ENCODE measurements at regions not wholly inside any gene's neighbourhood (a gene's known extent, or its start where the extent isn't known, plus 50 kb on each side); places are given as distances from the start of the nearest gene placed in this dataset.

DNA sequence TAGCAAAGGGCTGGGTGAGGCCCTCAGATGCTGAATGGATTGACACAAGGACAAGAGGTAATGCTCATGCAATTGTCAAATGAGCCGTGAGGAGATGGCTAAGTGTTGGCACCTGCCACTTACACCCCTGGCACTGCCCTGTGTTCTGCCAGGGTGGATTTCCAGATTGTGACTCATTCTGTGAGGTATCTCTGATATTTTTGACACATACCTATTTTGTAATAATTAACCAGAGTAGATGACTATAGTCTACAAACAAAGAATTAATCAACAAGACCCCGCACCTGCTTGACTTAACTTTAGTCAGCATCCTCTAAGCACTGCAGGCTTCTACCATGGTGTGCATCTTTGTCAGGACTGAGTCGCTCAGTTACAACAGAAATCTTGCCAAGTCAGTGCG is 200.8 kb downstream of the DIRAS2 start:
- Histone ChIP-seq H3K27ac (ENCODE audit: low read depth, low read length) (no peak overlapping the region), H3K9ac (ENCODE audit: low read length) (no peak overlapping the region), H3K4me1 (ENCODE audit: control insufficient read depth, insufficient read depth, low read length) (peaks cover 38% of the 10 kb centered on the region), H3K9me3 (ENCODE audit: control insufficient read depth, insufficient read depth, low read depth, low read length) (peaks cover 8% of the 10 kb centered on the region; the same call in 1 of the 2 replicates), H3K4me3 (ENCODE audit: low read depth, low read length) (no peak overlapping the region), H3K27me3 (ENCODE audit: control insufficient read depth, insufficient read depth, low read length) (no peaks in the 10 kb centered on the region; the same call in none of the 2 replicates), H3K36me3 (ENCODE audit: control insufficient read depth, insufficient read depth, low read length) (no peaks in the 10 kb centered on the region)

DNA sequence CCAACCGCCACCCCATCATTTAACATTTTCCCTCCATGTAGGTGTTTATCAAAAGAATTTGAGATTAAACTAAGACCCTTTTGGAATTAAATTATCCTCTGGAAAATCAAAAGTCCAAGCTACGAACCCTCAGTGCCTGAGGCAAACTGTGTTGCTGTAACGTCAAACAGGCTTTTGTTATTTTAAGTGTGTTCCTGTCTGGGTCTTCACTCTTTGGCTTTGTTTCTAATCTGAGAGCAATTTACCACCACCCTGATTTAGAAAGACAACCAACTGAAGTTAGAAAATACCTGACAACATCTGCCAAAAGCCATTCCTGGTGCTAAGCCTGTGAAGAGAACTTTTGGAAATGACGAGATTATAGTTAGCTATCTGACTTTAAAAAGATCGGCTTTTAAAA is 199.9 kb downstream of the DIRAS2 start:
- H3K4me1 ChIP-seq (ENCODE audit: control insufficient read depth, insufficient read depth, low read length): peaks cover 38% of the 10 kb centered on the region
- H3K27me3 ChIP-seq (ENCODE audit: control insufficient read depth, insufficient read depth, low read length): no peaks in the 10 kb centered on the region; the same call in none of the 2 replicates
- H3K9ac ChIP-seq (ENCODE audit: low read length): no peak overlapping the region
- H3K9me3 ChIP-seq (ENCODE audit: control insufficient read depth, insufficient read depth, low read depth, low read length): peaks cover 8% of the 10 kb centered on the region; the same call in 1 of the 2 replicates
- no peaks in the 10 kb centered on the region for H3K36me3 ChIP-seq (ENCODE audit: control insufficient read depth, insufficient read depth, low read length)
- peak overlapping the region; percentile 12; the same call in 1 of the 2 replicates for H3K4me3 ChIP-seq (ENCODE audit: low read depth, low read length)
- H3K27ac ChIP-seq (ENCODE audit: low read depth, low read length): no peak overlapping the region

DNA sequence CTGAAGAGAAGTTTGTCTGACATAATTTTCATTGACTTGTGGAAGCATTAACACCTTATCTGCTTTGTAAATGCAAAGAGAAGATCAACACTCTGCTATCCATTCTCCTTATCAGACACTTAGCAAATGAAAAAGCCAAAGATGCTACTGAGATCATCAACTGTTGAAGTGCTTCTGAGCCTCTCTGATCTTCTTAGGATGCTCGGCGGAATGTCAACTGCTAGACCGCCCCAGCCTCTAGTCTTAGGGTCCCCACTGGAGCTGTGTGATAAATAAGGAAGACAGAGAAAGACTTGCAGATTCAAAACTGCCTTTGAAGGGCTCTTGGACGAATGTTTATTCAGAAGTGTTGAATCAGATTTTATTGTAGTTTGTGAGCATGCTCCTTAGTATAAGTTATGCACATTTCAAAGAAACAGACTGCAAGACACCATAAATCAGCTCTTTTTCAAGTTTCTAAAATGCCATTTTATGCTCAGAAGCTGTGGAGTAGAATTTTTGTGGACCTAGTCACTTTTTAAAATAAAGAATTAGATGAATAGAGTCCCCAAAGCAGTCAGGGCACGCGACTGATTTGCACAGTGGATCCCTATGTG is 197.9 kb downstream of the DIRAS2 start:
- peaks cover 38% of the 10 kb centered on the region for H3K4me1 ChIP-seq (ENCODE audit: control insufficient read depth, insufficient read depth, low read length)
- H3K27ac ChIP-seq (ENCODE audit: low read depth, low read length): no peak overlapping the region
- H3K4me3 ChIP-seq (ENCODE audit: low read depth, low read length): no peak overlapping the region
- peaks cover 1% of the 10 kb centered on the region; the same call in 1 of the 2 replicates for H3K9me3 ChIP-seq (ENCODE audit: control insufficient read depth, insufficient read depth, low read depth, low read length)
- no peaks in the 10 kb centered on the region for H3K36me3 ChIP-seq (ENCODE audit: control insufficient read depth, insufficient read depth, low read length)
- no peaks in the 10 kb centered on the region; the same call in none of the 2 replicates for H3K27me3 ChIP-seq (ENCODE audit: control insufficient read depth, insufficient read depth, low read length)
- H3K9ac ChIP-seq (ENCODE audit: low read length): no peak overlapping the region

DNA sequence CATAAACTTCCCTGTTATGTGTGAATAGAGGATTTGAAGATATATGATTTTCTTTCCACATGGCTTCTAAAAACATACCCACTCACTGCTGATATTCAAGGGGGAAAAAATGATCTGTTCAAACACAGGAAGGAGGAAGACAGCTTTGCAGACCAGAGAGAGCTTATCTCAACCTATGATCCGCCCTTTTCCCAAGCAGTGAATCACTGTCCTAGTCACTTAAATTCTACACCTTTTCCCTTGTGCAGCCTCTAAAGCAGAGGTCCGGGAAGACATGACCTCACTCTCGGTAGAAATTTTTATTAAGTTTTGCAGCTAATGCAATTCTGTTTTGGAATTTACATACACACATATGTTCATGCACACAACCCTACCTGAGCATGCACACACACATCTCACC is 197.2 kb downstream of the DIRAS2 start:
- Histone ChIP-seq H3K36me3 (ENCODE audit: control insufficient read depth, insufficient read depth, low read length) (no peaks in the 10 kb centered on the region), H3K27ac (ENCODE audit: low read depth, low read length) (no peak overlapping the region), H3K4me3 (ENCODE audit: low read depth, low read length) (no peak overlapping the region), H3K27me3 (ENCODE audit: control insufficient read depth, insufficient read depth, low read length) (no peaks in the 10 kb centered on the region; the same call in none of the 2 replicates), H3K4me1 (ENCODE audit: control insufficient read depth, insufficient read depth, low read length) (peaks cover 38% of the 10 kb centered on the region), H3K9me3 (ENCODE audit: control insufficient read depth, insufficient read depth, low read depth, low read length) (no peaks in the 10 kb centered on the region), H3K9ac (ENCODE audit: low read length) (no peak overlapping the region)

DNA sequence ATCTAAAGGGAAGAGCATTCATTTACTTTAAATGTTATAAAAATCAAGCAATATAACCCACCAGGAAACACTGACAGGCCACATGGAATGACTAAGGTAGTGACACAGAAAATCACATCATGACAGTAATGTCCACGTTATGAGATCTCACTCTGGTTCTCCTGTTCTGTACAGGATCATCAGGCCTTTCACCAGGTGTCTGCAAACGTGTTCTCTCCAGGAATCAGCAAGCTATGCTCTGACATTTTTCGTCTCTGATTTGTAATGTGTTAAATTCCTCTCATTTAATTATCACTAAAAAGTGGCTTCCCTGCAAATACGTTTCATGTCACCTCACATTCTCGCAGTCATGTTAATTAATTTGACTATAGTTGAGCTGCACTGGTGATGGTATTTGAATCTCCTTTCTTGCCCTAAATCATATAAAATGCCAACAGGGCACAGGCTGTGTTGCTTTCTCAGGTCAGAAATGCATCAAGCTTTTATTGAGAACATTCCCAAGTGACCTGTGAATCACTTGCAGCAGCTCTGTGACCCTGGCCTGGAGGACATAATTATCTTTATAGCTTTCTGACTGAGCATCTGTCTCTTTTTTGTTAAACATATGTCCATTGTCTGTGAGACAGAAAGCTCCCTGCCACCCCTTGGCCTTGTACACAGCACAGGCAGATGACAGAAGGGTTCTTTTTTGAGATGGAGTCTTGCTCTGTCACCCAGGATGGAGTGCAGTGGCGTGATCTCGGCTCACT is 196.2 kb downstream of the DIRAS2 start:
- H3K27me3 ChIP-seq (ENCODE audit: control insufficient read depth, insufficient read depth, low read length): no peaks in the 10 kb centered on the region; the same call in none of the 2 replicates
- H3K4me1 ChIP-seq (ENCODE audit: control insufficient read depth, insufficient read depth, low read length): peaks cover 38% of the 10 kb centered on the region
- H3K36me3 ChIP-seq (ENCODE audit: control insufficient read depth, insufficient read depth, low read length): no peaks in the 10 kb centered on the region
- no peak overlapping the region for H3K4me3 ChIP-seq (ENCODE audit: low read depth, low read length)
- H3K9me3 ChIP-seq (ENCODE audit: control insufficient read depth, insufficient read depth, low read depth, low read length): no peaks in the 10 kb centered on the region
- no peak overlapping the region for H3K9ac ChIP-seq (ENCODE audit: low read length)
- H3K27ac ChIP-seq (ENCODE audit: low read depth, low read length): no peak overlapping the region

DNA sequence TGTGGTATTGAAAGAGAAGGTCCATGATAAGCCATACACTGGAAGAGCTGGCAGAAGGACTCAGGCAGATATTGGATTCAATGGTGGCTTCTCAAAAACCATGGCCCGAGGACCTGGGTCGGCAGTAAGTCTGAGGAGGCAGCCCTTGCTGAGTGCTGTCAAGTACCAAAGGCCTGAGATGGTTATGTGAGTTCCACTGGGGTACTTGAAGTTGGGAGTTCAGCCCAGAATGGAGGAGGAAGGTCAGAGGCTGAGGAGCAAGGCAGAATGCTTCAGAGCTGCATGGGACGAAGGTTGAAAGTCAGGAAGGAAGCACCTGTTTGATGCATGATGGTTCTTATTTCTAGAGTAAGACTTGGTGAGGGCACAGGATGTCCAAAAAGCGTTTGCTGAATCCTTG is 194.9 kb downstream of the DIRAS2 start:
- Histone ChIP-seq H3K9me3 (ENCODE audit: control insufficient read depth, insufficient read depth, low read depth, low read length) (no peaks in the 10 kb centered on the region), H3K27me3 (ENCODE audit: control insufficient read depth, insufficient read depth, low read length) (no peaks in the 10 kb centered on the region), H3K4me3 (ENCODE audit: low read depth, low read length) (no peak overlapping the region), H3K36me3 (ENCODE audit: control insufficient read depth, insufficient read depth, low read length) (no peaks in the 10 kb centered on the region), H3K27ac (ENCODE audit: low read depth, low read length) (no peak overlapping the region), H3K9ac (ENCODE audit: low read length) (no peak overlapping the region), H3K4me1 (ENCODE audit: control insufficient read depth, insufficient read depth, low read length) (peaks cover 28% of the 10 kb centered on the region)

DNA sequence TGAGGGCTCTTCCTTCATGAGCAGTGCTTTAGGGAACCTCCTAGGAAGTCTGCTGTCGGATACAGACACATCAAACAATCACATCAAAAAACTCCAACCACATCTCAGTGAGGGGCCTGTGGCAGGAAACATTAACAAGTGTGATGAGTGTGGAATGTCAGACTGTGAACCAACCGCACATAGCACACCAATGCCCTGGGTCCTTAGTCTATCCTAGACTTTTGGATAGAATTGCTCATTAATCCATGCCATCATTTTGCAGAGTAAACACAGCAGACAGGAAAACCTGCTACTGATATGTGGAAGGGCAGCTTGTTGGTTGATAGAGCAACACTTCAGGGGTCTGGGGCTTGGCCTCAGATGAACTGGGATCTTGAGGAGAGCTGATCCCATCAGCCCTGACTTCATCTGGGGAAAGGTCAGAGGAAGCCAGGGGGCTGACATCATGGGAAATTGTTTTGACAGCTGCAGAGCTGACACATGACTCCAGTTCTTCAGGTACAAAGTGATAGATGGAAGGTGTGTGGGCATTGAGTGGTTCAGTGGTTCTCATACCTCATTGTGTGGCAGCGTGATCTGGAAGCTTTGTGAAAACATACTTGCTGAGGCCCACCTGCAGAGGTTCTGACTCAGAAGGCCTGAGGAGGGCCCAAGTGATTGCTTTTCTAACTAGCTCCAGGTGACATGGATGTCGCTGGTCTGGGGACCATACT is 193.3 kb downstream of the DIRAS2 start:
- peaks cover 12% of the 10 kb centered on the region; the same call in 1 of the 2 replicates for H3K4me1 ChIP-seq (ENCODE audit: control insufficient read depth, insufficient read depth, low read length)
- no peaks in the 10 kb centered on the region for H3K9me3 ChIP-seq (ENCODE audit: control insufficient read depth, insufficient read depth, low read depth, low read length)
- H3K4me3 ChIP-seq (ENCODE audit: low read depth, low read length): no peak overlapping the region
- no peak overlapping the region for H3K9ac ChIP-seq (ENCODE audit: low read length)
- H3K36me3 ChIP-seq (ENCODE audit: control insufficient read depth, insufficient read depth, low read length): no peaks in the 10 kb centered on the region
- H3K27me3 ChIP-seq (ENCODE audit: control insufficient read depth, insufficient read depth, low read length): no peaks in the 10 kb centered on the region
- H3K27ac ChIP-seq (ENCODE audit: low read depth, low read length): no peak overlapping the region

DNA sequence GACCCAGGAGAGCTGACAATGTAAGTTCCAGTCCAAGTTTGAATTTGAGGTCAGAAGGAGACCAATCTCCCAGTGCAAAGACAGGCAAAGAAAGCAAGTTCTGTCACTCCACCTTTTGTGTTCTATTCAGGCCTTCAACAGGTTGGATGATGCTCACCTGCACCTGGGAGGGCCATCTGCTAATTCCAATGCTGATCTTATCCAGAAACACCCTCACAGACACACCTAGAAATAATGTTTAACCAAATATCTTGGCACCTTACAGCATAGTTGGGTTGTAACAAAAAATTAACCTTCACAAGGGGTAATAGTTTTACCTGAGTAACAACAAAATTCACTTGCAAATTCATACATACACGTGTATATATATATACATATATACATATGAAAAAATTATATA is 190.8 kb downstream of the DIRAS2 start:
- H3K9me3 ChIP-seq (ENCODE audit: control insufficient read depth, insufficient read depth, low read depth, low read length): no peaks in the 10 kb centered on the region; the same call in 1 of the 2 replicates
- H3K4me3 ChIP-seq (ENCODE audit: low read depth, low read length): no peak overlapping the region
- H3K9ac ChIP-seq (ENCODE audit: low read length): no peak overlapping the region
- no peaks in the 10 kb centered on the region for H3K27me3 ChIP-seq (ENCODE audit: control insufficient read depth, insufficient read depth, low read length)
- no peak overlapping the region for H3K27ac ChIP-seq (ENCODE audit: low read depth, low read length)
- H3K4me1 ChIP-seq (ENCODE audit: control insufficient read depth, insufficient read depth, low read length): no peaks in the 10 kb centered on the region
- no peaks in the 10 kb centered on the region for H3K36me3 ChIP-seq (ENCODE audit: control insufficient read depth, insufficient read depth, low read length)

DNA sequence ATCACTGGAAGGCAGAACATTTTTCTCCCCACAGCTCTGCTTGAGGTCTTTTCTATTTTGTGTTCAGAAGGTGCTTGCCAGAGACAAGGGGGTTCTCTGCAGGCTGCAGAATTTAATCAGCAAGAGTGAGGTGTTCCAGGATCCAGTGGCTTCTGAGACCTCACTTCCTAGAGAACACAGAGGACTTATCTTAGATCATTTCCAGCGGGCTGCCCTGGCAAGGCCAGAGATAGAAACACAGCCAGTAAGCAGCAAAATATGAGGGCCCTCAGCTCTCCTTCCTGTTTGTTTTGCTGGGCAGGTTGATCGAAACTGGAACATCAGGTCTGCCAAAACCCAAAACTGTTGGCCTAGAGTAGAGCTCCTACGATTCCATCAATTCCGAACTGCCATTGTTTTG is 187.3 kb downstream of the DIRAS2 start:
- peaks cover 3% of the 10 kb centered on the region; the same call in 1 of the 2 replicates for H3K4me1 ChIP-seq (ENCODE audit: control insufficient read depth, insufficient read depth, low read length)
- H3K36me3 ChIP-seq (ENCODE audit: control insufficient read depth, insufficient read depth, low read length): no peaks in the 10 kb centered on the region
- no peaks in the 10 kb centered on the region; the same call in 1 of the 2 replicates for H3K9me3 ChIP-seq (ENCODE audit: control insufficient read depth, insufficient read depth, low read depth, low read length)
- H3K27ac ChIP-seq (ENCODE audit: low read depth, low read length): no peak overlapping the region
- H3K27me3 ChIP-seq (ENCODE audit: control insufficient read depth, insufficient read depth, low read length): no peaks in the 10 kb centered on the region
- H3K9ac ChIP-seq (ENCODE audit: low read length): no peak overlapping the region
- no peak overlapping the region for H3K4me3 ChIP-seq (ENCODE audit: low read depth, low read length)

DNA sequence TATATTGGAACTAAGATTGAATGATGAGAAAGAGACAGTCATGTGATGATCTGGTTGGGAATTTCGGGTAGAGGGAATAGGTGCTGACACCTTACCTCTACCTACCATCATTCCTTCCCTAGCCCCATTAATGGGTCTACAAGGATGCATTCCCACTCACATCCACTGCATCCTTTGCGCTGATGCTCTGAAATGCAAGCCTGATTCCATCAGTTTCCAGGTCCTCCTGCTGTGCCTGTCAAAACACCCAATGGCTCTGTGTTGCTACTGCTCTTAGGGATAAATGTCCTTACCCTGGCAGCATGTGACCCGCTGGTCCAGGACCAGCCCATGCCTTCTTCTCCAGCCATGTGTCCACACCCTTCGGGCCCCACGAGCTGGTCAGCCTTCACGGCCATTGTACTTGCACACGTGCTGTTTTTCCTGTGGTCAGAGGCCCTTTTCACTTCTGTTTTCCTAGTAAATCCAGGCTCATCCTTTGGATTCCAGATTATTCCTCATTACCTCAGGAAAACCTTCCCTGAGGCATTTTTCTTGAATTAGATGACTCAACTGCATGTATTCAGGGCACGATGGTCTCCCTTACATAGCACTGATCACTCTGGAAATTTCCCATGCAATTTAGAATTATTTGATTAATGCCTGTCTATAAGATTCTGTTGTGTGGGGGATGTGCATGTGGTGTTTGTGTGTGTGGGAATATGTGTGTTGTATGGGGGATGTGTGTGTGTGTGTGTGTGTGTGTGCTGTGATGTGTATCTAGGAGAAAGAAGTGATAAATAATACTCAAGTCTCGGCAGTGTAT is 185.0 kb downstream of the DIRAS2 start:
- H3K4me1 ChIP-seq (ENCODE audit: control insufficient read depth, insufficient read depth, low read length): peaks cover 3% of the 10 kb centered on the region; the same call in 1 of the 2 replicates
- no peak overlapping the region for H3K4me3 ChIP-seq (ENCODE audit: low read depth, low read length)
- no peaks in the 10 kb centered on the region for H3K27me3 ChIP-seq (ENCODE audit: control insufficient read depth, insufficient read depth, low read length)
- H3K9me3 ChIP-seq (ENCODE audit: control insufficient read depth, insufficient read depth, low read depth, low read length): no peaks in the 10 kb centered on the region; the same call in 1 of the 2 replicates
- no peak overlapping the region for H3K27ac ChIP-seq (ENCODE audit: low read depth, low read length)
- H3K9ac ChIP-seq (ENCODE audit: low read length): no peak overlapping the region
- no peaks in the 10 kb centered on the region for H3K36me3 ChIP-seq (ENCODE audit: control insufficient read depth, insufficient read depth, low read length)

Data from HUES6 (cell line).